HG02943 (cell line): ENCODE measurements at regions not wholly inside any gene's neighbourhood (a gene's known extent, or its start where the extent isn't known, plus 50 kb on each side); places are given as distances from the start of the nearest gene placed in this dataset.
"Not testable (repeated sequence)": the region's sequence is repeated elsewhere in the genome, so short reads cannot be mapped to it uniquely, and the experiment has no call there.

Source experiments
- ATAC-seq: cut with Tn5 transposase; IDR thresholded peaks from one replicate; pipeline ENCODE4 v1.9.1; 2021; ENCODE audit warnings: mild to moderate bottlenecking, low read depth, moderate library complexity; ENCODE audit not compliant: unreplicated experiment

DNA sequence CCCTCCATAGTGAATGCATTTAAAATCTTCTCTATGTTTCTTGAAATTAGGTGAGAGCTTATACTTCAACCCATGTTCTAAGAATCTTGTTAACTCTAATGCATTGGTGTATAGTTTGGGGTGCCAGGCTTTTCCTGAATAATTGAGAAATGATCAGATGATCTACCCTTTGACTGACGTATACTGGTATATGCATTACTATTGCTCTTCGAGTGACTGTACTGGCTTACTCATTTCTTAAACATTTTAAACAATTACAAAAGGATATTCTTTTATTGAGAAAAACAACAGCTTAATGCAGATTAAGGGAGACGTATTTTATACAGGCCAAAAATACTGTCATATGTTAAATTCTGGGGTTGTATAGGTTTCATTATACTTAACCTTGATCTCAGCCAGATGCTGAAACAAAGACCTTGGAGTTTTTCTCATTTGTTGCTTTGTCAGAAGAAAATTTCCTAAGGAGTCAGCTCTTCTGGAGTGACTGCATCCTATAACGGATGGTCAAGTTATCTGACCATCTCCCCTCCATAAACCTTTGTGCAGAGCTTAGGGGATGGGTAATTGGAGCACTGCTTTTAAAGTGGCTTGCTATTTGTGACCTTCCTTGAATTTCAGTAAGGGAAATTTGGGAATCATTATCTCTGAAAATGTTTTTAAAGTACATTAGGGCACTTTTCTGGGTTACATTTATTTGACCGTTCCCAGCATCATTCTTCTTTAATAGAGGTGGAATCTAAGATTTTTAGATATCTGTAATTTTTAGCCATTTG is 507.6 kb downstream of the PCNX1 start:
- no peak for ATAC-seq

GRCh38 chr14:71415404-71415690 is 508.1 kb downstream of the PCNX1 start:
- ATAC-seq: no peak

- ATAC-seq: no peak
Measured at GRCh38 chr14:71416392-71416791, 509.1 kb downstream of the PCNX1 start.

- ATAC-seq: no peak
Measured at GRCh38 chr14:71418532-71419245, 511.4 kb downstream of the PCNX1 start.

GRCh38 chr14:71423481-71423880 is 508.7 kb upstream of the RGS6 start:
- no peak for ATAC-seq

GRCh38 chr14:71424941-71425340 is 507.3 kb upstream of the RGS6 start:
- ATAC-seq: no peak

DNA sequence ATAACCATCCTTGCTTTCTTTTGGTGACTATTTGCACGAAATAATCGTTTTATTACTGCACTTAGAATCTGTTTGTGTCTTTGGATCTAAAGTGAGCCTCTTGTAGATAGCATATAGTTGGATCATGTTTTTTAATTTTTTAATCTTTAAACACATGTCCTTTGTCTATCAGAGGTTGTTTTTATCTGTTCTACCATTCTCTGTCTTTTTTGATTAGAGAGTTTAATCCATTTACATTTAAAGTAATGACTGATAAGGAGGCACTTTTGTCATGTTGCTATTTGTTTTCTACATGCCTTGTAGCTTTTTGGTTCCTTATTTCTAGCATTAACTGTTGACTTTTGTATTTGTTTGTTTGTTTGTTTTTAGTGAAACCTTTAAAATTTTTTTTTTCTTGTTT is 506.2 kb upstream of the RGS6 start:
- ATAC-seq: no peak

DNA sequence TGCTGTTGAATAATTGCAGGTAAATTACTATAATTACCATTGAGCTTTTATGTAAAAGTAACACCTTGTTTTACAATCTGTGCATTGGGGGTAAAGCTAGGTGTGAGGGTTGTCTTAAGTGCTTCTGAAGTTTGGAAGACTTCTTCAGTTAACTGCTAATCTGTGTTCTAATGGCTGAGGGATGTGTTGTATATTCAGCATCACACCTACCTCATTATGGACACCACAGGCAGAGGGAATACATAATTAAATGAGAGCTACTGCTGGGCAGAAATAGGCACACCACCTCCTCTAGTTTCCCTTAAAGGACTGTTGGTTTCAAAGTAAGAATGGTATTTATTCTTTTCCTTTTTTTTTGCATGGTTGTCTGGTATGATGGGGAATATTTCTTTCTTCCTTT is 502.3 kb upstream of the RGS6 start:
- ATAC-seq: no peak

- no peak for ATAC-seq
Measured at GRCh38 chr14:71430321-71430677, 501.9 kb upstream of the RGS6 start.

- no peak for ATAC-seq
Measured at GRCh38 chr14:71430678-71431376, 501.4 kb upstream of the RGS6 start.

- ATAC-seq: no peak
Measured at GRCh38 chr14:71432334-71433110, 499.7 kb upstream of the RGS6 start.

DNA sequence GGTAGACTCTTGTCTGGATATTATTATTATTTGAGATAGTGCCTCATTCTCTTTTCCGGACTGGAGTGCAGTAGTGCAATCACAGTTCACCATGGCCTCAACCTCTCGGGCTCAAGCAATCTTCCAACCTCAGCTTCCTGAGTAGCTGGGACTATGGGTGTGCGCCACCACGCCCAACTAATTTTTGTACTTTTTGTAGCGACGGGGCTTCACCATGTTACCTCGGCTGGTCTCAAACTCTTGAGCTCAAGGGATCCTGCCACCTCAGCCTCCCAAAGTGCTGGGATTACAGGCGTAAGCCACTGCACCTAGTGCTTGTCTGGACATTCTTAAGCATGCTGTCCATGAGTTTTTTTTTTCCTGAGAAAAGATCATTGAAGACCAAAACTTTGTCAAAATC is 498.9 kb upstream of the RGS6 start:
- ATAC-seq: no peak

GRCh38 chr14:71435641-71436040 is 496.6 kb upstream of the RGS6 start:
- ATAC-seq: not testable (repeated sequence)

GRCh38 chr14:71437870-71438269 is 494.4 kb upstream of the RGS6 start:
- ATAC-seq: no peak

DNA sequence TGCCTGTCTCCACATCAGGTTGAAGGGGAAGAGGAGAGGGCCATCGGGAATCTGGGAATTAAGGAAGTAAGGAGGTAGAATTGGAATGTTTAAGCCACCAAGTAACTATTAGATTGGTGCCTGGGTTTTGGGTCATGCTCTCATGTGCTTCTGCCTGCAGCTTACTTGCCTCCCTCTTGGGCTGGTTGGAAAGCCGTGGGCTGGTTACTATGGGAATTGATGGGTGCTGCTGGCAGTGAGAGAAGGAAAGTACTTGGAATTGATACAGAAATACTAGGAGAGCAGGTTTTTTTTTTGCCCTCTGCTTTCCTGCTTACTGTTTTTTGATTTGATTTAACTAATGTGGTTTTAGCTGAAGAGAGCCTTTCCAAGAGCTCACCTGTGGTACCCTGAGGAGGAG is 493.5 kb upstream of the RGS6 start:
- no peak for ATAC-seq

GRCh38 chr14:71441126-71441525 is 491.1 kb upstream of the RGS6 start:
- no peak for ATAC-seq

GRCh38 chr14:71444030-71444822 is 488.0 kb upstream of the RGS6 start:
- no peak for ATAC-seq

DNA sequence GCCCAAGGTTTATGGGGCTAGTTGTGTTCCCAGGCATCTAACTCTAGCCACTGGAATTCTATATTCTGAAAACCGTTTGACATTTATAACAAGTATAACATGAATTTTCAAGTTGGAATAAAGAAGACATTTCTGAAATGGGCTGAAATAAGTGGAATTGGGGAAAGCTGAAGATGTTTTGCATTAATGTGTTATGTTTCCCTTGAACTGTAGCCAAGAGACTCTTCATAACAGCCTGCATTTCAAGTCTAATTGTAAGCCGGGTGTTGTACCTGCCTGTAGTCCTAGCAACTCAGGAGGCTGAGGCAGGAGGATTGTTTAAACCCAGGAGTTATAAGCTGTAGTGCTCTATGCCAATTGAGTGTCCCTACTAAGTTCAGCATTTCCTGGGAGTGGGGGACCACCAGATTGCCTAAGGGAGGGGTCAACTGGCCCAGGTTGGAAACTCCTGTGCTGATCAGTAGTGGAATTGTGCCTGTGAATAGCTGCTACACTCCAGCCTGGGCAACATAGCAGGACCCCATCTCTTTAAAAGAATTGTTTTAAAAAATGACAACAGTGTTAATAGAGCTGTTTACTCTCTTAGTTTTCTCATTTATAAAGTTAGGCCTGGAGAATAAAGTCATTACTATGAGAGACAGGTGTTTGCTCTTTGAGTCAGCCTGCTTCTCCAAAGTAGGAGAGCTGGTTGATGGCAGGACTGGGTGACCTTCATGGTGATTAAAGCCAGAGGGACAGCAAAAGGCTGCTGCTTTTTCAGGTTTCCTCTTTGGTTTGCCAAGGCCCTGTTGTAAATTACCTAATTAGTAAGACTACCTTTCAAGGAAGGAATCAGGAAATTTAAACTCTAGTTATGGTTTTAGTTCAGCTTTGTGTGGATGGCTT is 483.6 kb upstream of the RGS6 start:
- ATAC-seq: no peak

- no peak for ATAC-seq
Measured at GRCh38 chr14:71449316-71450055, 482.7 kb upstream of the RGS6 start.
